ENCODE measurements at regions not wholly inside any gene's neighbourhood (a gene's known extent, or its start where the extent isn't known, plus 50 kb on each side); places are given as distances from the start of the nearest gene placed in this dataset.

- POLR2A ChIA-PET (ENCODE audit: low non-redundant PET): no interaction called here
- H3K27ac ChIP-seq: no peak overlapping the region
- DNase-seq (ENCODE audit: low spot score): no peak
- CTCF ChIA-PET: no interaction called here
- TF ChIP-seq CTCF (conservative IDR thresholded peaks at IDR 0.05; ENCODE audit: low read depth): no peak
Measured at GRCh38 chr18:1014509-1014908, 109.8 kb downstream of the ADCYAP1 start.

- no peak for TF ChIP-seq CTCF (conservative IDR thresholded peaks at IDR 0.05; ENCODE audit: low read depth)
- H3K27ac ChIP-seq: no peak overlapping the region
- no peak for DNase-seq (ENCODE audit: low spot score)
- POLR2A ChIA-PET (ENCODE audit: low non-redundant PET): no interaction called here
- CTCF ChIA-PET: interaction anchor here (1.3 kb wide), 1 partner anchor 54 kb away, joined by 4 read pairs; no protein-coding TSS in a partner anchor
Measured at GRCh38 chr18:1014951-1015624, 110.4 kb downstream of the ADCYAP1 start.

- H3K27ac ChIP-seq: no peak overlapping the region
- no peak for TF ChIP-seq CTCF (conservative IDR thresholded peaks at IDR 0.05; ENCODE audit: low read depth)
- ChIA-PET POLR2A (ENCODE audit: low non-redundant PET) (no interaction called here), CTCF (interaction anchor here (1.3 kb wide), 1 partner anchor 54 kb away, joined by 4 read pairs; no protein-coding TSS in a partner anchor)
- no peak for DNase-seq (ENCODE audit: low spot score)
Measured at GRCh38 chr18:1015777-1016176, 111.1 kb downstream of the ADCYAP1 start.

GRCh38 chr18:1017227-1018058, 112.8 kb downstream of the ADCYAP1 start:
- TF ChIP-seq CTCF (conservative IDR thresholded peaks at IDR 0.05; ENCODE audit: low read depth): no peak
- H3K27ac ChIP-seq: no peak overlapping the region
- no peak for DNase-seq (ENCODE audit: low spot score)
- CTCF ChIA-PET: no interaction called here
- POLR2A ChIA-PET (ENCODE audit: low non-redundant PET): no interaction called here

GRCh38 chr18:1018181-1018681, 113.6 kb downstream of the ADCYAP1 start:
- DNase-seq (ENCODE audit: low spot score): no peak
- CTCF ChIA-PET: no interaction called here
- TF ChIP-seq CTCF (conservative IDR thresholded peaks at IDR 0.05; ENCODE audit: low read depth): no peak
- POLR2A ChIA-PET (ENCODE audit: low non-redundant PET): no interaction called here
- no peak overlapping the region for H3K27ac ChIP-seq

- no peak for DNase-seq (ENCODE audit: low spot score)
- ChIA-PET POLR2A (ENCODE audit: low non-redundant PET) (no interaction called here), CTCF (no interaction called here)
- no peak for TF ChIP-seq CTCF (conservative IDR thresholded peaks at IDR 0.05; ENCODE audit: low read depth)
- H3K27ac ChIP-seq: no peak overlapping the region
Measured at GRCh38 chr18:1019191-1019590, 114.5 kb downstream of the ADCYAP1 start.
